ENCODE measurements at regions not wholly inside any gene's neighbourhood (a gene's known extent, or its start where the extent isn't known, plus 50 kb on each side); places are given as distances from the start of the nearest gene placed in this dataset.

- TF ChIP-seq CTCF (IDR thresholded peaks at IDR 0.05) (no peak), POLR2A (IDR thresholded peaks at IDR 0.05) (no peak)
These were observed 306.9 kb upstream of the ARSJ start for GRCh38 chr4:114286262-114286810.

Data from vagina (tissue), 2 donors.